Ishikawa (cell line): ENCODE measurements at regions not wholly inside any gene's neighbourhood (a gene's known extent, or its start where the extent isn't known, plus 50 kb on each side); places are given as distances from the start of the nearest gene placed in this dataset.

Experiments
- CEBPB ChIP-seq: IDR thresholded peaks from 2 replicates; pipeline ENCODE4 v1.6.1; 2012
- CREB1 ChIP-seq: IDR thresholded peaks from 2 replicates; pipeline ENCODE4 v1.6.1; 2012; ENCODE audit warnings: low read depth
- EGR1 ChIP-seq: IDR thresholded peaks from 2 replicates; pipeline ENCODE4 v1.6.1; 2012
- EP300 ChIP-seq: IDR thresholded peaks from 2 replicates; pipeline ENCODE4 v1.6.1; 2012; ENCODE audit warnings: borderline replicate concordance
- FOXM1 ChIP-seq: IDR thresholded peaks from 2 replicates; pipeline ENCODE4 v1.6.1; 2012; ENCODE audit warnings: low read depth, borderline replicate concordance
- MAX ChIP-seq: IDR thresholded peaks from 2 replicates; pipeline ENCODE4 v1.6.1; 2012
- NFIC ChIP-seq: IDR thresholded peaks from 2 replicates; pipeline ENCODE4 v1.6.1; 2012
- RAD21 ChIP-seq: IDR thresholded peaks from 2 replicates; pipeline ENCODE4 v1.6.1; 2012; ENCODE audit warnings: low read depth
- REST ChIP-seq: IDR thresholded peaks from 2 replicates; pipeline ENCODE4 v1.6.1; 2012; ENCODE audit warnings: low read depth, mild to moderate bottlenecking
- TAF1 ChIP-seq: IDR thresholded peaks from 2 replicates; pipeline ENCODE4 v1.6.1; 2012; ENCODE audit warnings: low read depth, mild to moderate bottlenecking
- TCF12 ChIP-seq: IDR thresholded peaks from 2 replicates; pipeline ENCODE4 v1.6.1; 2012; ENCODE audit warnings: low read depth
- TEAD4 ChIP-seq: IDR thresholded peaks from 2 replicates; pipeline ENCODE4 v1.6.1; 2012
- USF1 ChIP-seq: IDR thresholded peaks from 2 replicates; pipeline ENCODE4 v1.6.1; 2012
- YY1 ChIP-seq: IDR thresholded peaks from 2 replicates; pipeline ENCODE4 v1.6.1; 2012; ENCODE audit warnings: low read depth
- ZBTB7A ChIP-seq: IDR thresholded peaks from 2 replicates; pipeline ENCODE4 v1.6.1; 2012; ENCODE audit warnings: low read depth

- TF ChIP-seq FOXM1: no peak
- TF ChIP-seq TAF1: no peak
- TF ChIP-seq YY1: no peak
- TF ChIP-seq REST: no peak
- no peak for TF ChIP-seq ZBTB7A
- no peak for TF ChIP-seq USF1
- no peak for TF ChIP-seq RAD21
- TF ChIP-seq EP300: no peak
- TF ChIP-seq CREB1: no peak
- no peak for TF ChIP-seq TCF12
- no peak for TF ChIP-seq NFIC
- TF ChIP-seq EGR1: no peak
- no peak for TF ChIP-seq CEBPB
Observed at GRCh38 chrX:69077895-69078455, 87.3 kb downstream of the PJA1 start.

- TF ChIP-seq EGR1 (no peak), FOXM1 (no peak), ZBTB7A (no peak), CREB1 (no peak)
Observed at GRCh38 chrX:69076088-69076487, 89.2 kb downstream of the PJA1 start.

- TF ChIP-seq REST: no peak
- TF ChIP-seq CREB1: no peak
- TF ChIP-seq ZBTB7A: no peak
- no peak for TF ChIP-seq TCF12
- no peak for TF ChIP-seq NFIC
- no peak for TF ChIP-seq YY1
- no peak for TF ChIP-seq EP300
- TF ChIP-seq TAF1: no peak
- no peak for TF ChIP-seq RAD21
- no peak for TF ChIP-seq USF1
- TF ChIP-seq MAX: no peak
- no peak for TF ChIP-seq EGR1
- no peak for TF ChIP-seq CEBPB
Observed at GRCh38 chrX:69074726-69075125, 90.5 kb downstream of the PJA1 start.

GRCh38 chrX:69073721-69074120, 91.5 kb downstream of the PJA1 start:
- TF ChIP-seq RAD21: no peak
- no peak for TF ChIP-seq EP300
- TF ChIP-seq FOXM1: no peak
- TF ChIP-seq CREB1: no peak
- no peak for TF ChIP-seq YY1
- TF ChIP-seq TEAD4: no peak
- no peak for TF ChIP-seq USF1
- TF ChIP-seq TCF12: no peak
- TF ChIP-seq EGR1: no peak

- TF ChIP-seq NFIC (no peak), YY1 (no peak), USF1 (no peak), EGR1 (no peak), CREB1 (no peak), TEAD4 (no peak), CEBPB (no peak), TAF1 (no peak)
Observed at GRCh38 chrX:69073241-69073640, 92.0 kb downstream of the PJA1 start.

GRCh38 chrX:69072486-69073006, 92.7 kb downstream of the PJA1 start:
- TF ChIP-seq CREB1 (no peak), ZBTB7A (no peak), TAF1 (no peak), EP300 (no peak), NFIC (no peak), USF1 (no peak), MAX (no peak), YY1 (no peak), FOXM1 (no peak)
